SIG-M5 treated with dmso at 0.1 percent for 504 hours (cell line): ENCODE measurements at regions not wholly inside any gene's neighbourhood (a gene's known extent, or its start where the extent isn't known, plus 50 kb on each side); places are given as distances from the start of the nearest gene placed in this dataset.
"Not testable (repeated sequence)": the region's sequence is repeated elsewhere in the genome, so short reads cannot be mapped to it uniquely, and the experiment has no call there.

Experiments
- DNase-seq: peaks from one replicate; lab custom pipeline; 2025; ENCODE audit not compliant: unreplicated experiment; lab: John Stamatoyannopoulos, UW

DNA sequence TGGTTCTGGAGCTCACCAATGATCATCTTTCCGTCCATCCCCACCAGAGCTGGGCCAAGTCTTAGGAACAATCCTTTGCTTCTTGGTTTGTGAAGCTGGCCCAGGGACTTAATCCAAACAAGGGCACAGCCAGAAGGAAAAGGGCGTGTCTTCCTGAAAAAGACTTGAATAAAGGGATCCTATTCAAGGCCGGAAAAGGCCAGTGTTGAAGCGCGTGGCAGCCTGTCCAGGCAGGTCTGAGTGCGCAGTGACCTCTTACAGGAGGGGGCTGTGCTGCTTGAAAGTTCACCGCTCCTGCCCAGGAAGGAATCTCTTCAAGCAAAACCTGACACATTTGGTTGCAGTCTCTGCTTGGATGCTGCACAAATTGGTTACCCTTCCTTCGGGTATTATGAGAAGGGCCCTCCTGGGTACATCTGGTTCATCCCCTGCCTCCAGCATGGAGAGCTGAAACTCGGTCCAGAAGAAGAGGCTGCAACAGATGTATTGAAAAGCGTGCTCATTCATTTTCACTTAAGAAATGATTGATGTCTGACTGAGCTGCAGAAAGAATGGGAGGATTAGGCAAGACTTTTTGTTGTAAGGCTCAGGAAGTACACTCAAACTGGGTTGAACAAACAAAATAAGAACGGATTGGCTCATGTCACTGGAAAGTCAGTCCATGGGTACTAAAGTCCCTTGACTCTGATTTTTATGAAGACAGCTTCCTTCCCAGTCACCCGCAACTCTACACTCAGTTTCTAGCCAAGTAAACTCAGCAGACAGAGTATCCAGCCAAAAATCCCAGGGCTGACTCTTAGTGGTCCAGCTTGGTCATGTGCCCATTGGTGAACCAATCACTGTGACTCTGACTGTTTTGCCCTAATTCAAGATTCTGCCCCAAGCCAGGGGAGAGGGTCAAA is 136.3 kb downstream of the TFAP2C start:
- no peak for DNase-seq

DNA sequence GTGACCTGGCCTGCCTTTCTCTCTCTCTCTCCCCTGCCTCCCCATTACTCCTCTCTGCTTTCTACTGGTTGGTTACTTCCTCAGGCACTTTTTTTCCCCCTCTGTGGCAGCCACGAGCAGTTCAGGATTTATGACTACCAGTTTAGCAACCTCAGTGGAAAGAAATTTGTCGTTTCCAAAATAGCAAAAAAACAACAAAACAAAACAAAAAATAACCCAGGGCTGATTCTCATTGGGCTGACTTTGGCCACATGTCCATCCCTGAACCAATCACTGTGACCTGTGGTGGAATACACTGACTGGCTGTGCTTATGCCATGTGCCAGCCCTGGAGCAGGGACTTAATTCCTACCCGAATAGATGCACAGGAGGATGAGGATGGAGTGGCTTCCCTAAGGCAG is 137.4 kb downstream of the TFAP2C start:
- DNase-seq, result no peak

- no peak for DNase-seq
Measured at GRCh38 chr20:56769921-56770600, 141.0 kb downstream of the TFAP2C start.

DNA sequence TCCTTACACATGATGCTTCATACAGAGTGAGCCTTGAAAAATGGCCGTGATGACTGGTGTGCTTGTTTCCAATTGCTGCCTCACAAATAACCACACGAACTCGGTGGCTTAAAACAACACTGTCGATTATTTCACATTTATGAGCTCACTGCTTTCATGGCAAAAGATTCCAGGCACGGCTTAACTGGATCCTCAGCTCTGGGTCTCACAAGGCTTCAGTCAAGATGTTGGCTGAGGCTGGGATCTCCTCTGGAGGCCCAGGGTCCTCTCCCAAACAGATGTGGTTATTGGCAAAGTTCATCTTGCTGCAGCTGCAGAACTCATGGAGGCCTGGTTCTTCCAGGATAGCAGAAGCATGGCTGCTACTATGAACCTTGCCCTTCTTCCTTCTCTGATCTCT is 144.6 kb downstream of the TFAP2C start:
- DNase-seq, result no peak

DNA sequence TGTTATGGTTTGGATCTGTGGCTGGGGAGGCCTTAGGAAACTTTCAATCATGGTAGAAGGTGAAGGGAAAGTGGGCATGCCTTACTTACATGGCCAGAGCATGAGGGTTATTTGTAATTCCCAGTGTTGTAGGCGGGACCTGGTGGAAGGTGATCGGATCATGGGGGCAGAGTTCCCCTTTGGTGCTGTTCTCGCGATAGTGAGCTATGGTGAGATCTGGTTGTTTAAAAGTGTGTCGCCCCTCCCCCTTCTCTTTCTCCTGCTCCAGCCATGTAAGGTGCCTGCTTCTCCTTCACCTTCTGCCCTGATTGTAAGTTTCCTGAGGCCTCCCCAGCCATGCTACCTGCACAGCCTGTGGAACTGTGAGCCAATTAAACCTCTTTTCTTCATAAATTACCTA is 145.8 kb downstream of the TFAP2C start:
- no peak for DNase-seq

GRCh38 chr20:56776345-56776744 is 147.2 kb downstream of the TFAP2C start:
- no peak for DNase-seq

DNA sequence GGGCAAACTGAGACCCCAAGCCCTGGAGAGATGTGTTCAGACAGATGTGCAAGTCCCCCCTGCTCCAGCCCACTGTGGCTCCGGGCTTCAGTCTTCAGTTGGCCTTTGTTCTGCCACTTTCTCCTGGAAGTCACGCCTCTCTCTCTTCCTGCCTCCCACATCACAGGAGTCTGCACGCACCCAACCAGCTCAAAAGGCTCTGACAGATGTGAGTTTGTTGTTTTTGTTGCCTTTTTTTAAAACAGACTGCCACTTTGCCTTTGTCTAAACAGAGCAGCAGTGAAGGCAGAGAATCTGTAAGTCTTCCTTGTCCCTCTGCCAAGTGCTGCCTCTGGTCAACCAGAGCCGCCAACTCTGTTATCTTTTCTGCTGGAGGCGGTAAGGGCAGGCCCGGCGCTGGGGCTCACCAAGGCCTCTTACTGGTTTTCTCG is 149.7 kb downstream of the TFAP2C start:
- DNase-seq, result no peak

DNA sequence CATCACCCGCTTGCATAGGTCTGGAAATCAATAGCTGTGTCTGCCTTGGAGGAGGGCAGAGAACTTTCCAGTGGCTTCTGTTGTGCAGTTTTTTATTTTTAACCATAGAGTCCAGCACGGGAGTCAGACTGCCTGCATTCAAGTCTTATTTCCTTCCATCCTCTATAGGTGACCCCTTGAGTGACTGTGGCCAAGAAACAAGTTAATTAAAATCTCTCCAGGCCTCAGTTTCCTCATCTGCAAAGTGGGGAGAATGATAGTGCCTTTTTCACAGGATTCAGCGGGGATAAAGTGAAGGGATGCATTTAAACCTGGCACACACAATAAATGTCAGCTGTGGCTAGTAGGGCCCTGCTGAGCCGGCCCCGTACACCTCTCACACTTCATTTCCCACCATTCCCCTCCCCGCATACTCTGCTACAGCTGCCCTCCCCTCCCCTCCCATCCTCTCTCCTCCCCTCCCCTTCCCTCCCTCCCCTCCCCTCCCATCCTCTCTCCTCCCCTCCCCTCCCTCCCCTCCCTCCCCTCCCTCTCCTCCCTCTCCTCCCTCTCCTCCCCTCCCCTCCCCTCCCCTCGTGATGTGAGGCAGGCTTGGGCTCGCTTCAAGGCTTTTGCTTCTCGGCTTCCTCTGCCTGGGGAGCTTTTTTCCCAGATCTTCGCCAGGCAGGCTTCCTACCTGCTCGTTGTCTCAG is 150.5 kb downstream of the TFAP2C start:
- no peak for DNase-seq

DNA sequence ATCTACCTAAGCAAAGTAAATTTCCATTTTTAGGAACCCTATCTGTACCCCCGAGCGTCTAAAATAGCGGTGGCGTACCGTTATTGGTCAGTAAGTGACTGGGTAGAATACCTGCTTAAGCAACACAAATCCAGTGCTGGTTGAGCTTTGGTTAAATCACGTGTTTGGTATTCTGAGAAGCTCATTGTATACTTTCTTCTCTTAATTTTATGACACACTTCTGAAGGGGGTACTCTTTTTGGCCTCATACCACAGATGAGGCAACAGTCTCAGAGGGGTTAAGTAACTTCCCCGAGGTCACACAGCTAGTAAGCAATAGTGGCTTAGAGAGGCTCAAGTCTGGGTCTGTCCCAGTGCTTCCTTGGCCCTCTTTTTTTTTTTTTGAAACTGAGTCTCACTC is 151.2 kb downstream of the TFAP2C start:
- no peak for DNase-seq

- DNase-seq, result no peak
Measured at GRCh38 chr20:56781108-56781739, 152.1 kb downstream of the TFAP2C start.

- not testable (repeated sequence) for DNase-seq
Measured at GRCh38 chr20:56781987-56782560, 153.0 kb downstream of the TFAP2C start.

- DNase-seq, result not testable (repeated sequence)
Measured at GRCh38 chr20:56782814-56783213, 153.7 kb downstream of the TFAP2C start.

GRCh38 chr20:56783826-56784225 is 154.7 kb downstream of the TFAP2C start:
- DNase-seq, result no peak

- no peak for DNase-seq
Measured at GRCh38 chr20:56786503-56786902, 157.4 kb downstream of the TFAP2C start.

- DNase-seq, result peak; percentile 89
Measured at GRCh38 chr20:56788041-56788670, 159.1 kb downstream of the TFAP2C start.

- no peak for DNase-seq
Measured at GRCh38 chr20:56788671-56789610, 159.8 kb downstream of the TFAP2C start.

DNA sequence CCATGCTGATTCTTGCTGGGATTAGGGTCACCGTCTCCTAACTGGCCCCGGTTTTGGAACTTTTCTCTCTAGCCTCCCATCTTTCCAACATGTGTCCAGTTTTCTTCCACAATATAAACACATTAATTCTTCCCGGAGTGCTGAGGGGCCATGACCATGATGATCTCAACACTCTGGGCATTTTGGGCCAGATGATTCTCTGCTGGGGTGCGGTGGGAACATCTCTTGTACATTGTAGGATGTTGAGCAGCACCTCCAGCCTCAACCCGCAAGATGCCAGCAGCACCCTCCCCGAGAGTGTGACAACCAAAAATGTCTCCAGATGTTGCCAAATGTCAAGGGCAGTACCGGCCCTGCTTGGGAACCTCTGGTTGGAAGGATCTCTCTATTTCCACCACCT is 164.8 kb downstream of the TFAP2C start:
- no peak for DNase-seq

DNA sequence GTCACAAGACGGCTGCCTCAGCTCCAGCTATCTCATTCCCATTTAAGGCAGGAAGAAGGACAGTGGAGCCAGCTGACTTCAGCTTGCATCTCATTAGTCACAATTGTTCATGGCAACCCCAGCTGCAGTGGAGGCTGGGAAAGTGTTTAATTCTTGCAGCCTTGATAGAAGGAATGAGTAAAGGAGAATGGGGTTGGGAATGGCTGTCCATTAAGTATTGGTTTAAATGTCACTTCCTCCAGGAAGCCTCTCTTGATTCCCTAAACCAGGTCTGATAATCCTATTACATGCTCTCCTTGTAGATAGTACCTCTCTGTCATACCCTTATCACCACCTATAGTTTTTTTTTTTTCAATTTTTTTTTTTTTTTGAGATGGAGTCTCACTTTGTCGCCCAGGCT is 166.4 kb downstream of the TFAP2C start:
- no peak for DNase-seq

- DNase-seq, result peak; percentile 69
Measured at GRCh38 chr20:56796345-56796744, 167.2 kb downstream of the TFAP2C start.
